ENCODE measurements at regions not wholly inside any gene's neighbourhood (a gene's known extent, or its start where the extent isn't known, plus 50 kb on each side); places are given as distances from the start of the nearest gene placed in this dataset.

- intact Hi-C loops (cut with DNase I) = no loop called here
- Histone ChIP-seq H3K9me3 (no peaks in the 10 kb centered on the region), H3K27me3 (no peaks in the 10 kb centered on the region), H3K4me3 (no peak overlapping the region), H3K27ac (no peak overlapping the region), H3K36me3 (no peaks in the 10 kb centered on the region), H3K4me1 (no peaks in the 10 kb centered on the region)
- WGBS, 2 donors = 83 to 85% methylated on average over 2 of the region's 2 CpGs
- no peak for DNase-seq
- TF ChIP-seq POLR2AphosphoS5 (IDR thresholded peaks at IDR 0.05) (no peak), CTCF (IDR thresholded peaks at IDR 0.05) (no peak), EP300 (IDR thresholded peaks at IDR 0.05) (no peak), POLR2A (IDR thresholded peaks at IDR 0.05) (no peak)
These were observed 1447.1 kb downstream of the PCDH19 start for GRCh38 chrX:98962996-98963395.

- Histone ChIP-seq H3K27ac (no peak overlapping the region), H3K36me3 (no peaks in the 10 kb centered on the region), H3K4me3 (no peak overlapping the region), H3K4me1 (no peaks in the 10 kb centered on the region), H3K27me3 (no peaks in the 10 kb centered on the region), H3K9me3 (no peaks in the 10 kb centered on the region)
- no peak for DNase-seq
- TF ChIP-seq POLR2AphosphoS5 (IDR thresholded peaks at IDR 0.05) = no peak
- TF ChIP-seq EP300 (IDR thresholded peaks at IDR 0.05) = no peak
- no peak for TF ChIP-seq CTCF (IDR thresholded peaks at IDR 0.05)
- no peak for TF ChIP-seq POLR2A (IDR thresholded peaks at IDR 0.05)
- intact Hi-C loops (cut with DNase I) = no loop called here
- WGBS, 2 donors = 56 to 63% methylated on average over 2 of the region's 2 CpGs
These were observed 1454.1 kb downstream of the PCDH19 start for GRCh38 chrX:98956014-98956413.

- no peaks in the 10 kb centered on the region for H3K9me3 ChIP-seq
- WGBS, 2 donors = 21 to 39% methylated on average over 3 of the region's 3 CpGs
- no peaks in the 10 kb centered on the region for H3K4me1 ChIP-seq
- TF ChIP-seq CTCF (IDR thresholded peaks at IDR 0.05) (no peak), EP300 (IDR thresholded peaks at IDR 0.05) (no peak), POLR2AphosphoS5 (IDR thresholded peaks at IDR 0.05) (no peak), POLR2A (IDR thresholded peaks at IDR 0.05) (no peak)
- no peak overlapping the region for H3K4me3 ChIP-seq
- H3K36me3 ChIP-seq = no peaks in the 10 kb centered on the region
- intact Hi-C loops (cut with DNase I) = no loop called here
- no peak for DNase-seq
- no peaks in the 10 kb centered on the region for H3K27me3 ChIP-seq
- H3K27ac ChIP-seq = no peak overlapping the region
These were observed 1470.6 kb downstream of the PCDH19 start for GRCh38 chrX:98939456-98939855.

GRCh38 chrX:98931216-98931615, 1478.9 kb downstream of the PCDH19 start:
- no peaks in the 10 kb centered on the region for H3K9me3 ChIP-seq
- TF ChIP-seq CTCF (IDR thresholded peaks at IDR 0.05) (no peak), POLR2AphosphoS5 (IDR thresholded peaks at IDR 0.05) (no peak), EP300 (IDR thresholded peaks at IDR 0.05) (no peak), POLR2A (IDR thresholded peaks at IDR 0.05) (no peak)
- H3K27me3 ChIP-seq = no peaks in the 10 kb centered on the region
- 18 to 42% methylated on average over 1 of the region's 1 CpG for WGBS, 2 donors
- no peak overlapping the region for H3K27ac ChIP-seq
- H3K4me1 ChIP-seq = no peaks in the 10 kb centered on the region
- DNase-seq = no peak
- no peak overlapping the region for H3K4me3 ChIP-seq
- intact Hi-C loops (cut with DNase I) = no loop called here
- no peaks in the 10 kb centered on the region for H3K36me3 ChIP-seq

- H3K27me3 ChIP-seq = no peaks in the 10 kb centered on the region
- TF ChIP-seq POLR2AphosphoS5 (IDR thresholded peaks at IDR 0.05) (no peak), CTCF (IDR thresholded peaks at IDR 0.05) (no peak), POLR2A (IDR thresholded peaks at IDR 0.05) (no peak), EP300 (IDR thresholded peaks at IDR 0.05) (no peak)
- H3K9me3 ChIP-seq = no peaks in the 10 kb centered on the region
- H3K4me1 ChIP-seq = no peaks in the 10 kb centered on the region
- H3K36me3 ChIP-seq = no peaks in the 10 kb centered on the region
- DNase-seq = no peak
- 49 to 51% methylated on average over 3 of the region's 3 CpGs for WGBS, 2 donors
- intact Hi-C loops (cut with DNase I) = no loop called here
- H3K4me3 ChIP-seq = no peak overlapping the region
- no peak overlapping the region for H3K27ac ChIP-seq
These were observed 1485.6 kb downstream of the PCDH19 start for GRCh38 chrX:98924511-98924910.
